Heart left ventricle (tissue), 16 donors: ENCODE measurements at regions not wholly inside any gene's neighbourhood (a gene's known extent, or its start where the extent isn't known, plus 50 kb on each side); places are given as distances from the start of the nearest gene placed in this dataset.

Experiments
- ATAC-seq, 4 donors: fragments of 200-7000 bp; cut with Tn5 transposase; one replicate each; pipeline ENCODE4 v1.9.1; 2020 to 2022; ENCODE audit warnings: moderate library complexity in 4 of 4, mild to moderate bottlenecking in 3 of 4, moderate number of reproducible peaks in 1 of 4
- DNase-seq, 5 donors: peaks; one replicate each; pipeline ENCODE4 v3.0.0-alpha.2; 2020
- H3K27ac ChIP-seq, 12 donors: fragments of 200-600 bp; sonication (generic) in 4 of 12; one replicate each; pipeline versions ENCODE4 v1.5.0 to v1.8.0; 2016 to 2022; ENCODE audit warnings: mild to moderate bottlenecking in 2 of 12
- H3K27me3 ChIP-seq, 9 donors: fragments of 200-600 bp; sonication (generic) in 2 of 9; one replicate each; pipeline versions ENCODE4 v1.5.1 to v1.8.0; 2016 to 2022; ENCODE audit warnings: mild to moderate bottlenecking in 3 of 9
- H3K36me3 ChIP-seq, 9 donors: fragments of 200-600 bp; sonication (generic) in 2 of 9; one replicate each; pipeline versions ENCODE4 v1.5.0 to v1.8.0; 2018 to 2022; ENCODE audit warnings: mild to moderate bottlenecking in 2 of 9
- H3K4me1 ChIP-seq, 12 donors: fragments of 200-600 bp; sonication (generic) in 4 of 12; one replicate each; pipeline versions ENCODE4 v1.5.0 to v1.8.0; 2016 to 2022; ENCODE audit warnings: mild to moderate bottlenecking in 3 of 12
- H3K4me3 ChIP-seq, 12 donors: fragments of 200-600 bp; sonication (generic) in 4 of 12; one replicate each; pipeline versions ENCODE4 v1.5.0 to v1.8.0; 2017 to 2022; ENCODE audit warnings: mild to moderate bottlenecking in 9 of 12, moderate library complexity in 4 of 12
- H3K9me3 ChIP-seq, 12 donors: fragments of 200-600 bp; sonication (generic) in 4 of 12; one replicate each; pipeline versions ENCODE4 v1.5.0 to v1.8.0; 2016 to 2022; ENCODE audit warnings: mild to moderate bottlenecking in 1 of 12
- POLR2A ChIP-seq, 2 donors: fragments of 450-650 bp; IDR thresholded peaks; one replicate each; pipeline ENCODE4 v1.6.1; 2017; ENCODE audit warnings: antibody characterized with exemption in 2 of 2, mild to moderate bottlenecking in 2 of 2, moderate library complexity in 2 of 2
- WGBS, 4 donors: extraction: QIAGEN DNeasy Blood & Tissue Kit in 2 of 4; methylation state at CpG; one replicate each; pipeline versions ENCODE4 v1.1.5 to v1.1.7; 2013 to 2018; 5-methylcytosine and 5-hydroxymethylcytosine counted together
- intact Hi-C, 10 donors: fragments of 100-400 bp; cut with DNase I; formaldehyde crosslinking; loops; one replicate each; pipeline versions ENCODE4 v1.11.1 to v1.14.2; 2022
- TF ChIP-seq, protein P1 (sequence below), 12 donors: fragments of 200-600 bp; sonication (generic) in 4 of 12; IDR thresholded peaks; one replicate each; pipeline versions ENCODE4 v1.5.0 to v1.8.0; 2018 to 2022; ENCODE audit warnings: antibody characterized with exemption in 12 of 12, mild to moderate bottlenecking in 5 of 12
- donor health status: ischemic (EF 13 %, LVEDD 7.1; RV severe dilation, severe dysfunction).
- donor health status: healthy with polysubstance abuse.
- donor health status: DM: no; HTN: yes; CAD: no.
- donor health status: DM: no; HTN: no; CAD: no.
- donor health status: ischemic (EF 25% LVEDD 6.9; RV normal size, moderate dysfunction).
- donor health status: ischemic (EF 25% LVEDD 5.7; RV mildly dilated, moderate dysfunction).
- donor health status: healthy.
- donor health status: DM: yes; HTN: yes; CAD: no.
- donor health status: ischemic (EF 35%, LVEDD 5.7; RV mildly dilated, moderate dysfunction).
- donor health status: nonischemic (EF 11% LVEDD 7.7; RV severe dilation, severe dysfunction).
- donor health status: DM: yes; HTN: yes; CAD: no.
- donor health status: PGD.
- donor health status: ischemic (EF 29% LVEDD 5.4; RV normal size, mild dysfunction).
- donor health status: nonischemic (EF 23%, LVEDD 6.1; RV moderate dilation, normal function).

DNA sequence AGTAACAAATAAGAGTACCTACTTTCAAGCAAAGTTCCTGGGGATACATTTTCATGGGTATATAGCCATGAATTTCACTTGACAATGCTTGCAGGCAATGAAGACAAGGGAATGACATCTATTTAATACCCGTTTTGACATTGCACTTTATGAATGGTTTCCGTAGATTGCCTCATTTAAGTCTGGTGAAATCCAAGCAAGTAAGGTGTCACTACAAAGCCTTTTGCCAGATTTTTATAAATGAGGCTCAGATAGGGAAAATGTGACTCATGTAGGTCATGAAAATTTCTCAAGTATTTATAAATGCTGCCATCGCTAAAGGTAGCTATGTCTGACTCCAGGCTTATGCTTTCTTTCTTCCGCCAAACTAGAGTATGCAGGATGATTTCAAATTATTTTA, 644.3 kb downstream of the CDH8 start:
- H3K36me3 ChIP-seq = no peaks in the 10 kb centered on the region
- H3K4me3 ChIP-seq = no peak overlapping the region
- DNase-seq = no peak
- no peaks in the 10 kb centered on the region for H3K4me1 ChIP-seq
- no peaks in the 10 kb centered on the region for H3K27me3 ChIP-seq
- ATAC-seq = no peak
- intact Hi-C loops = no loop called here
- TF ChIP-seq POLR2A (IDR thresholded peaks at IDR 0.05) = no peak
- TF ChIP-seq, protein P1, sequence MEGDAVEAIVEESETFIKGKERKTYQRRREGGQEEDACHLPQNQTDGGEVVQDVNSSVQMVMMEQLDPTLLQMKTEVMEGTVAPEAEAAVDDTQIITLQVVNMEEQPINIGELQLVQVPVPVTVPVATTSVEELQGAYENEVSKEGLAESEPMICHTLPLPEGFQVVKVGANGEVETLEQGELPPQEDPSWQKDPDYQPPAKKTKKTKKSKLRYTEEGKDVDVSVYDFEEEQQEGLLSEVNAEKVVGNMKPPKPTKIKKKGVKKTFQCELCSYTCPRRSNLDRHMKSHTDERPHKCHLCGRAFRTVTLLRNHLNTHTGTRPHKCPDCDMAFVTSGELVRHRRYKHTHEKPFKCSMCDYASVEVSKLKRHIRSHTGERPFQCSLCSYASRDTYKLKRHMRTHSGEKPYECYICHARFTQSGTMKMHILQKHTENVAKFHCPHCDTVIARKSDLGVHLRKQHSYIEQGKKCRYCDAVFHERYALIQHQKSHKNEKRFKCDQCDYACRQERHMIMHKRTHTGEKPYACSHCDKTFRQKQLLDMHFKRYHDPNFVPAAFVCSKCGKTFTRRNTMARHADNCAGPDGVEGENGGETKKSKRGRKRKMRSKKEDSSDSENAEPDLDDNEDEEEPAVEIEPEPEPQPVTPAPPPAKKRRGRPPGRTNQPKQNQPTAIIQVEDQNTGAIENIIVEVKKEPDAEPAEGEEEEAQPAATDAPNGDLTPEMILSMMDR (IDR thresholded peaks at IDR 0.05) = no peak
- no peaks in the 10 kb centered on the region for H3K9me3 ChIP-seq
- no peak overlapping the region for H3K27ac ChIP-seq
- WGBS, 4 donors = 87 to 93% (median 89%) methylated on average over 4 of the region's 4 CpGs

DNA sequence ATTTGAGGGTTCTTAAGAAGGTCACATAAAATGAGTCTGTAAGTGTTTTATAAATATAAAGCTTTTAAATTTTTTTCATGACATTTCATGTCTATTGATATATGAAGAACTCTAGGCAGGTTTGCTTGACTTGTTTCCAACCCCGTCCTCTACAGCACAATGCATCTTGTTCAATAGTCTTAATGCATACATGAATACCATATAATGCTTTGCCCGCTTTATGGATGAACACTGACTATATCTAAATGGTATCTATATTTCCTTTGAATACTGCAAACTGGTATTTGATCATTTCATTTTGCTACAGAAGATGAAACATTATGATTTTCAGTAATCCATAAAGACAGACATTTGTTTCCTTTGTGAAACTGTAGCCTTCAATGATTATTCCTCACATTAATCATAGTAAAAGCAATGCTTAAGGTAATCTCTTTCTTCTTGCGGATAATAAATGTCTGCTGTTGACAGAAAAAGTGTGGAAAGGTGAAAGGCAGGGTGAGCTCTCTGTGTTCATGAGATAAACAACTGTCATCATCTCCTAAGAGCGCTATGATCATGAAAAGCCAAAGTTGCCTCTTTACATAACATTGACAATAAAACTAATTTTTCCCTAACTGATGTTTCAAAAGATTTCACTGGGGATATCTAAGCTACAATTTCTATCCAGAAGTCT, 645.1 kb downstream of the CDH8 start:
- Histone ChIP-seq H3K4me1 (no peaks in the 10 kb centered on the region), H3K4me3 (no peak overlapping the region), H3K27ac (no peak overlapping the region), H3K27me3 (no peaks in the 10 kb centered on the region), H3K36me3 (no peaks in the 10 kb centered on the region), H3K9me3 (no peaks in the 10 kb centered on the region)
- TF ChIP-seq, protein P1 (IDR thresholded peaks at IDR 0.05) = no peak
- TF ChIP-seq POLR2A (IDR thresholded peaks at IDR 0.05) = no peak
- no peak for DNase-seq
- 74 to 83% (median 80%) methylated on average over 4 of the region's 4 CpGs for WGBS, 4 donors
- ATAC-seq = no peak
- intact Hi-C loops = no loop called here

DNA sequence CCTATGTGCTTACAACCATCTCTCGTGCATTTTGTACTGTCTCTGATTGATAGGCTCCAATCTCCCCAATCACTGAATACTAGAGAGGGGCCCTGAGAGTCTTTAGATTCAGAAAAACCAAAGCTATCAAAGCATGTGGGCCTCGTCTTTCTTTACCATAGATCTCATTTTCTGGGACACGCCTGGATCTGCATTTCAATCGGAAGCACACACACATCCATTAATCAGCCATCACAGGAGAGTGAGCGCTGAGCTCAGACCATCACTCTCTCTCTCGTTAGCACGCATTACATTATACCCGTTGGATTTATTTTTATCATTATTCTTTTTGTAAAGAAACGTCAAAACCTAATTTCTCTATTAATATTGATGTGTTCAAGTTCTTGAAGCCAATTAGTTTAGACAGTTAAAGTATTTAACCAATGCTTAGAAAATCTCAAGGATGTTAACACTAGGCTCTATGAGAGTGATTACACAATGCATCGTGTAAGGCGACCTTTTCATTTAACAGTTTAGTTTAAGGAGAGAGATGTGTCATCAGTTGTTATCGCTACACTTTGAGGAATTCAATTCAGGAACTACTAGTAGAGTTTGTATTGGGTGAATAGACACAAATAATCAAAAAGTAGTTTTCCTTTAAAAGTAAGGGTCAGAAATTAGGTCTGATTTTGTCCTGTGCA, 650.7 kb downstream of the CDH8 start:
- ATAC-seq (no peak), DNase-seq (no peak)
- no peaks in the 10 kb centered on the region for H3K9me3 ChIP-seq
- H3K4me3 ChIP-seq = no peak overlapping the region
- no peaks in the 10 kb centered on the region for H3K27me3 ChIP-seq
- no peak overlapping the region for H3K27ac ChIP-seq
- WGBS, 4 donors = 79 to 87% (median 82%) methylated on average over 12 of the region's 12 CpGs
- intact Hi-C loops = no loop called here
- H3K36me3 ChIP-seq = no peaks in the 10 kb centered on the region
- no peak for TF ChIP-seq POLR2A (IDR thresholded peaks at IDR 0.05)
- TF ChIP-seq, protein P1 (IDR thresholded peaks at IDR 0.05) = no peak
- no peaks in the 10 kb centered on the region for H3K4me1 ChIP-seq

DNA sequence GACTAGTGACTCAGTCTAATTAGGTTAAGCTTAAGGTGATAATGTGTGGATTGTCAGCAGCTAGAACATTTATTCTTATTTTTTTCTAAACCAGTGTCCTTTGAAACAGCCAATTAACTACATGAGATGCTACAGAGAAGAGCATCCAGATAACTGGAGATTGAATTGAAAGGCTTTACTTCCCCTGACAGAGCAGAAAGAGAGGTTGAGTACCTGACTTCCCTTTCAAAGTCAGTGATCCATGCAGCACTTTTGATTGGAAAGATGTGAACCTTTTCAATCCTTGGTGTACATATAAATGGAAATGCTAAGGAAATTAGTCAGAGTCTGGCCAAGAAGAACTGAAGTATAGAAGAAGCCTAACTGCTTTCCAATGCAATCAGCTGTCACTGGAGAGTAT, 653.8 kb downstream of the CDH8 start:
- Histone ChIP-seq H3K9me3 (no peaks in the 10 kb centered on the region), H3K36me3 (no peaks in the 10 kb centered on the region), H3K4me1 (no peaks in the 10 kb centered on the region), H3K27ac (no peak overlapping the region), H3K4me3 (no peak overlapping the region), H3K27me3 (no peaks in the 10 kb centered on the region)
- intact Hi-C loops = no loop called here
- TF ChIP-seq POLR2A (IDR thresholded peaks at IDR 0.05) = no peak
- TF ChIP-seq, protein P1 (IDR thresholded peaks at IDR 0.05) = no peak
- ATAC-seq = no peak
- DNase-seq = no peak
